Stomach smooth muscle (tissue), 2 donors: ENCODE measurements at regions not wholly inside any gene's neighbourhood (a gene's known extent, or its start where the extent isn't known, plus 50 kb on each side); places are given as distances from the start of the nearest gene placed in this dataset.
A peak's percentile ranks its signal among the peaks of the same experiment; 100 is the strongest.

ENCODE experiments used
- H3K27ac ChIP-seq: one replicate; pipeline ENCODE4 v1.7.0; 2013; ENCODE audit warnings: mild to moderate bottlenecking, low read length, inconsistent platforms
- H3K27me3 ChIP-seq, 2 donors: one replicate each; pipeline ENCODE4 v1.7.0; 2013; ENCODE audit warnings: low read length in 2 of 2; ENCODE audit not compliant: insufficient read depth in 2 of 2, control insufficient read depth in 1 of 2
- H3K36me3 ChIP-seq, 2 donors: one replicate each; pipeline ENCODE4 v1.7.0; 2013; ENCODE audit warnings: low read length in 2 of 2; ENCODE audit not compliant: control insufficient read depth in 2 of 2, insufficient read depth in 2 of 2
- H3K4me1 ChIP-seq: one replicate; pipeline ENCODE4 v1.7.0; 2013; ENCODE audit warnings: low read length; ENCODE audit not compliant: control insufficient read depth, insufficient read depth
- H3K4me3 ChIP-seq, 2 donors: one replicate each; pipeline ENCODE4 v1.7.0; 2013; ENCODE audit warnings: low read length in 2 of 2
- H3K9ac ChIP-seq, 2 donors: one replicate each; pipeline ENCODE4 v1.7.0; 2013; ENCODE audit warnings: low read length in 2 of 2, mild to moderate bottlenecking in 1 of 2
- H3K9me3 ChIP-seq, 2 donors: one replicate each; pipeline ENCODE4 v1.7.0; 2013; ENCODE audit warnings: low read length in 2 of 2; ENCODE audit not compliant: control insufficient read depth in 2 of 2
- donor health status: healthy.
- donor health status: Pancreatic carcinoma.

DNA sequence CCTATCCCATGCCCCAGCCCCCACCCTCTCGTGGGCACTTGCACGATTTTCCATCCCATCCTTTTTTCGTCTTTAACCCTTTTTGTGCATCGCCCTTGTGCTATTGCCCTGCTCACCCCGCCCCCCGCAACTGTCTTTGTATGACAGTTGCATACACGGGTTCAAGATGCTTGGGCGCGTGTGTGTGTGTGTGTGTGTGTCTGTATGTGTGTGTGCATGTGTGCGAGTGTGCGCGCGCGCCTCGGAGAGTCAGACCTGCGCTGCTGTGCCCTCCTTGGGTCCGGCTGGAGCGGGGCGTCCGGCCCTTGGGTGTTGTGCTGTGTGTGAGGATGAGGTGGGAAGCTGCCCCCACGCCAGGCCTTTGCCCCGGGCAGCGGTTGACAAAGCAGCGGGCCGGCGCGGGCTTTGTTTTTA lies 230.7 kb downstream of the HAUS1 start:
- peaks cover 16% of the 10 kb centered on the region for H3K4me1 ChIP-seq
- no peaks in the 10 kb centered on the region for H3K27me3 ChIP-seq
- H3K4me3 ChIP-seq = peak overlapping the region; percentile 74 to 76
- no peak overlapping the region for H3K27ac ChIP-seq
- H3K36me3 ChIP-seq = no peaks in the 10 kb centered on the region
- H3K9ac ChIP-seq = peak overlapping the region; percentile 13 to 70
- H3K9me3 ChIP-seq = no peaks in the 10 kb centered on the region

DNA sequence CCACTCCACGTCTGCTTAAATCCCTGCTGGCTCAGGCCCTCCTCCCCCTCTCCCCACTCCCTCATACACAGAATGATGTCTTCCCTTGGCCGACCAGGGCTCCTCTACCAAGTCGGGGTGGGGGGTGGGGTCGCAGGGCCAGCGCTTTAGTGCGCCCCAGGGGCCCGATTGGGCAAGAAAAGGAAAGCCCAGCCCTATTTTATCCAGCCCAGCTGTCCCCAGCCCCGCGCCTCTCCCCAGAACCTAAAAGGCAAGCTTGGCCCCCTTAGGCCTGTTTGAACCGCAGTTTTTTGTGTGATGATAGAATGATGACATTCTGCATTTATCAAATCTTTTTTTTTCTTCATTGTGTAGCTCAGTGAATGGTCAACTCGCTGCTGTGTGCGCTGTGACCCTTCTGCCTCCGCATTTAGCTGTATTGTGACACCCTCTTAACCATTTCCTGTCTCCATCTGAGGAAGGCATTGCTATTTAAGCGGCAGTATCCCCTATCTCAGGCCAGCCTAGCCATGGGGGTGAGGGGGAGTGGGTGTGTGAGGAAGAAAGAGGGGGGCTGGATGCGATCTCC lies 231.4 kb downstream of the HAUS1 start:
- Histone ChIP-seq H3K4me3 (peak overlapping the region; percentile 74 to 76), H3K36me3 (no peaks in the 10 kb centered on the region), H3K9me3 (no peaks in the 10 kb centered on the region), H3K9ac (peak overlapping the region in 1 of 2 donors; percentile 50), H3K27ac (peak overlapping the region; percentile 53), H3K4me1 (peaks cover 16% of the 10 kb centered on the region), H3K27me3 (no peaks in the 10 kb centered on the region)

DNA sequence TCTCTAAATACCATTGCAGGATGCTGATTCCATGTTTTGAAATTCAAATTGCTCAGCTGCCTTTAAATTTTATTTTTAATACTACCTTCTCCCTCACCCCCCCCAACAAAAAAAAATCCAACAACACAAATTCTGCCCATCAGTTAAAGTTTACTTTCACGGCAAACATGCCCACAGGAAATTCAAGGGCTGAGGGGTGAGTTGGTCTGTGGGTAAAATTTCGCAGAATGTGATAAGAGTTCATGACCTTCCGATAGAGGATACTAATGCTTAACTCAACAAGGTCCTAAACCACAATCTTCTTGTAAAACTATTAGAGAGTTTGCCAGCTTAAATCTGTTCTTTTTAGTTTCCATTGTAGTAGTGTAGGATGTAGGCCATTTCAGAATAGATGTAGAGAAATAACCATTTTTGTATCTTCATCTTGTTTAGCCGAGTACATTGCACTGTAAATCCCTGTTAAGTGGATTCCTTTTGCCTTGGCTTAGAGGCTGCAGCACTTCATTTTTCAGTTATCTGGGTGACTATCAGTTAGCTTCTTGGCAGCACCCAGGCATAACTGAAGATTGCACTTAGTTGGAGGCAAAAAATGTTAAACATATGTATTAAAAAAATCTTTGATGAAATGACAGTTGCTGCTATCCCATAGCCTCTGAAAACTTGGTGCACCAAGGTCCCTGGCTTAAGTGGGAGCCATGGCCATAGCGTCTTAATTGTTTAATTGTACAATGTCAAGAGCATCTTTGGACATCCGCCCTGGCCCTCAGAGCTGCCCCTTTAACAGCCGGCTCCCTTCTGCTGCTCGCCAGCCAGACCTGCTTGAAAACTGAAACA lies 232.3 kb downstream of the HAUS1 start:
- peak overlapping the region; percentile 55 to 59 for H3K9ac ChIP-seq
- H3K9me3 ChIP-seq = no peaks in the 10 kb centered on the region
- H3K27me3 ChIP-seq = no peaks in the 10 kb centered on the region
- H3K36me3 ChIP-seq = no peaks in the 10 kb centered on the region
- H3K27ac ChIP-seq = peak overlapping the region; percentile 53
- peaks cover 16% of the 10 kb centered on the region for H3K4me1 ChIP-seq
- H3K4me3 ChIP-seq = peak overlapping the region in 1 of 2 donors; percentile 42

DNA sequence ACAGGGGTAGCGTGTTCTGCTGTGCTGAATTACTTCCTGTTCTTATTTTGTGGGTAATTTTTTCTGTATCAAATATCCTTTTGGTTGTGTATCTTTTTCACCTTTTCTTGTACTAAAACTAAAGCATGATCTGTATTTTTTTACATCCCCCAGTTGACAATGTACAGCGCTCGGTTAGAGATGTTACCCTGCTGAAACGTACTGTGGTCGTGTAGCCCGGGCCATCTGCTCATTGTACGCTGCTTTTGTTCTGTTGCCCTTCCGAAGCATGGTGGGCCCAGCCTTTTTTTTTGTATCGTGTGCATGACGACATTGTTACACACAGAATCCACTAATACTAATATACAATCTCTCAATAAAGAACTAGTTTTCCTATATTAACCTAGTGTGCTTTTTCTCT lies 233.1 kb downstream of the HAUS1 start:
- H3K36me3 ChIP-seq = no peaks in the 10 kb centered on the region
- H3K9me3 ChIP-seq = no peaks in the 10 kb centered on the region
- H3K4me3 ChIP-seq = peak overlapping the region in 1 of 2 donors; percentile 42
- H3K4me1 ChIP-seq = peaks cover 16% of the 10 kb centered on the region
- no peaks in the 10 kb centered on the region for H3K27me3 ChIP-seq
- peak overlapping the region; percentile 53 for H3K27ac ChIP-seq
- H3K9ac ChIP-seq = peak overlapping the region; percentile 55 to 59

DNA sequence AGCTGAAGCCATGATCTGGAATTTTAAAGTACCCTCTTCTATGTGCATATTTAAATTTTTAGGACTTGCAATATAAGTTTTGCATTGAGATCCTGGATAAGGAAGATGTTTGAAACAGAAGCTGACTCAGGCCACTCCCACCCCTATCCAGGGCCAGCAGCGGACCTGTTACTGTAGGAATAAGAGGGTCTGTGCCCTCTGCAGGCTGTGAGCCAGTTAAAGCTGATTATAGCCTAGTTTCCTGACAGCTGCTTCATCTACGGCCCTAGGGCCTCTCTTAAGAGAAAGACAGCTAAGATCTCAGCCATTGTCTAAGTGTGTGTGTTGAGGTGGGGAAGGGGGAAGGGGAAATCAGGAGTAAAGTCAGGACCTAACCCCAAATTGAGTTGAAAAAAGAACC lies 234.0 kb downstream of the HAUS1 start:
- Histone ChIP-seq H3K4me1 (peaks cover 13% of the 10 kb centered on the region), H3K36me3 (no peaks in the 10 kb centered on the region), H3K27ac (no peak overlapping the region), H3K27me3 (no peaks in the 10 kb centered on the region), H3K4me3 (no peak overlapping the region), H3K9ac (no peak overlapping the region), H3K9me3 (no peaks in the 10 kb centered on the region)

DNA sequence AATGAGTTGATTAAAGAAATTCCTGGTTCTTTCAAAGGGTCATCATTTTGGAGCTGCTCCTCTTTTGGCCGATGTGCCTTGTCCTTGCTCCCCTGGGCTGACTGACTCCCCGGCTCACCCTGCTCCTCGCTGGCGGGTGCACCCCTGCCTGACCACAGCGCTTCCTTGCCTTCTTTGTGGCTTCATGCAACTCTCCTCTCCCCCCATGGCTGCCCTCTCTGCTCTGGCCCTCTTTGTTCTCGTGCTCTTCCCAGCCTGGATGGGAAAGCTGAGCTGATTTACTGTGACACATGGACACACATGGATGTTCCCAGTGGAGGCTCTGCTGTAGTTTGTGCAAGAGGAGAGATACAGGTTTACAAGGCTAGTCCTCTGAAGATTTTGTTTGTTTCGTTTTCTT lies 234.6 kb downstream of the HAUS1 start:
- Histone ChIP-seq H3K9me3 (no peaks in the 10 kb centered on the region), H3K27ac (no peak overlapping the region), H3K4me1 (peaks cover 8% of the 10 kb centered on the region), H3K36me3 (no peaks in the 10 kb centered on the region), H3K27me3 (no peaks in the 10 kb centered on the region), H3K4me3 (no peak overlapping the region), H3K9ac (no peak overlapping the region)

DNA sequence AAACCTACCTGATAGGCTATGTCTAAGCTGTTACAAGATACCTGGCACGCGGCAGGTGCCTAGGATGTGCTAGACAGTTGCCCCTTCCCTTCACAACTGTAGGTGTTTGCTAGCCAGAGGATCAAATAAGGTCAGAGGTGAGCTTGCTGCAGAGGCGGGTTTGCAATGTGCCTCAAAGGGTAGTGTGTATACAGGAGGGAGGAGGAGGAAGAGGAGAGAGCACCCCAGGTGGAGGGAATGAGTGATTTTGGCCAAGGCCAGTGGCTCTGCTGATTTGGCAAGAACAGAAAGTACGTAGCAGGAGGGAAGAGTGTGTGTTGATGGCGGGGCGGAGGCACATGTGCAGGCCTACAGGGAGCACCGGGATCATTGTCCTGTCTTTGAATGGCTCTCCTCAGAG lies 236.5 kb downstream of the HAUS1 start:
- Histone ChIP-seq H3K4me1 (peaks cover 6% of the 10 kb centered on the region), H3K27ac (no peak overlapping the region)

DNA sequence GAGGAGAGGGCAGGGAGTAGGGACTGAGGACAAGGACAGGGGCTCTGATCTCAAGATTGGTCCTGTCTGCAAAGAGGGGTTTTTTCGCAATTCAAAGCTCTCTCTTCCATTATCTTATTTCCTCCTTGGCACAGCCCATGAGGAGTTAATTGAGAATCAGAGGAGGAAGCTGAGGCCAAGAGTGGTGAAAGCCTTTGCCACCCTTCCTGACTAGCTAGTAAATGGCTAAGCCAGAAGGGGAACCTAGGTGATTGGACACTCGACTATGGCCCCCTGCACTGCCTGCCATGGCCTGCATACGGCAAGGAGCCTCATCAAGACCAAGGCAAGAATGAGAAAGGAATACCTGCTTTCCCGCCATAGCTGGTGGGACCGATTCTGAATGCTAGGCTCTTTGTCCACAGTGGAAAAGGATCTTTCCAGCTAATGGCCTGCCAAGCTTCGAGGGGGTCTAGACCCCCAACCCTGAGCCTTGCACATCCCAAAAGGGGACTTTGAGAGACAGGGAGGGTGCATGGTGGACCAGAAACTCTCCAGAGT lies 237.9 kb downstream of the HAUS1 start:
- H3K4me3 ChIP-seq = no peak overlapping the region
- H3K27ac ChIP-seq = no peak overlapping the region
- H3K9me3 ChIP-seq = no peaks in the 10 kb centered on the region
- no peaks in the 10 kb centered on the region for H3K27me3 ChIP-seq
- no peaks in the 10 kb centered on the region for H3K36me3 ChIP-seq
- peaks cover 4% of the 10 kb centered on the region for H3K4me1 ChIP-seq
- H3K9ac ChIP-seq = no peak overlapping the region

More for the DNA sequence above, 236.5 kb downstream of the HAUS1 start:
- H3K4me3 ChIP-seq = no peak overlapping the region
- no peaks in the 10 kb centered on the region for H3K9me3 ChIP-seq
- H3K9ac ChIP-seq = no peak overlapping the region
- H3K36me3 ChIP-seq = no peaks in the 10 kb centered on the region
- H3K27me3 ChIP-seq = no peaks in the 10 kb centered on the region

DNA sequence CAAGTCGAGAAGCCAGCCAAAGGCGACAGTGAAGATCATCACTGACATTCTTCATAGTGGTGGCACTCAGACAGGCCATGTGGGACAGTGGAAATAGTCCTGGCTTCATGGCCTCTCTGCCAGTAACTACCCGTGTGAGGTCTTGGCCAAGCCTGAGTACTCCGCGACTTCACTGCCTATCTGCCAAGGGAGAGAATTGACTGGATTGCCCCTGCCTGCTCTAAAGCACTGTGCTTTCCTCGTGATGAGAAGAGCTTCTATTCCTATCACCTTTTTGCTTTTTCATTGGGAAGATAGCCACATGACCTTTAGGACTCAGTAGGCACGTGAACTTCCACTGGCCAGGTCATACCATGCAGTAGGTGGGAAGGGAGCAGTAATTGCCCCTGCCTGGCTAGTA lies 239.3 kb downstream of the HAUS1 start:
- no peak overlapping the region for H3K27ac ChIP-seq
- no peak overlapping the region for H3K4me3 ChIP-seq
- H3K9ac ChIP-seq = no peak overlapping the region
- no peaks in the 10 kb centered on the region for H3K36me3 ChIP-seq
- no peaks in the 10 kb centered on the region for H3K9me3 ChIP-seq
- peaks cover 4% of the 10 kb centered on the region for H3K4me1 ChIP-seq
- H3K27me3 ChIP-seq = no peaks in the 10 kb centered on the region

DNA sequence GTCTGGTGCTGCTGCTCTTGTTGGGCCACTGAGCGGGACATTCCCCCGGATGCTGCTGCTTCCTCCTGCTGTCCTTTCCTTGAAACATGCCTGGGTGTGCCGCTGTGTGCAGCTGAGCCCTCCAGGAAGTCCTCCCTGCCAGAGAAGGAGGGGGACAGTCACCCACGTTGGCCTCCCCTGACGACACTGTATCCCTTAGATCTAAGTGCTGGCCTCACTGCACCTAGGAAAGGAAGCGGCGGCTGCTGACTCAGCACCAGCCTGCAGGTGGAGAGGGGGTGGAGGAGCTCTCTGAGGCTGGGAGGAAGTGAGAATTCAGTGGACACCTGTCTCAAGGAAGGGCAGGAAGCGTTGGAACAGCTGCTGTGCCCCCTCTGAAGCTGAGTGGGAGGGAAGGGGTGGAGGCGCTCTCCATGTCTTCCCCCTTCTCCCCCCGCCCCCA lies 239.8 kb downstream of the HAUS1 start:
- H3K9me3 ChIP-seq = no peaks in the 10 kb centered on the region
- peaks cover 4% of the 10 kb centered on the region for H3K4me1 ChIP-seq
- H3K9ac ChIP-seq = no peak overlapping the region
- no peak overlapping the region for H3K27ac ChIP-seq
- no peaks in the 10 kb centered on the region for H3K27me3 ChIP-seq
- H3K4me3 ChIP-seq = no peak overlapping the region
- no peaks in the 10 kb centered on the region for H3K36me3 ChIP-seq
